Hepatocyte (in vitro differentiated cells): ENCODE measurements at regions not wholly inside any gene's neighbourhood (a gene's known extent, or its start where the extent isn't known, plus 50 kb on each side); places are given as distances from the start of the nearest gene placed in this dataset.

Experiments
- DNase-seq: peaks from one replicate; pipeline ENCODE4 v3.0.0-alpha.2; 2016; ENCODE audit warnings: low spot score
- H2AFZ ChIP-seq: fragments of 200-600 bp; sonication (generic); 2 replicates; pipeline ENCODE4 v1.6.0; 2016; ENCODE audit warnings: antibody characterized with exemption, mild to moderate bottlenecking
- H3K27ac ChIP-seq: fragments of 200-600 bp; sonication (generic); 2 replicates; pipeline ENCODE4 v1.5.1; 2016; ENCODE audit warnings: mild to moderate bottlenecking
- H3K27me3 ChIP-seq: fragments of 200-600 bp; sonication (generic); 2 replicates; pipeline ENCODE4 v1.6.1; 2016
- H3K36me3 ChIP-seq: fragments of 200-600 bp; sonication (generic); replicated peaks from 2 replicates; pipeline ENCODE4 v1.5.1; 2016; ENCODE audit warnings: low read depth; ENCODE audit not compliant: insufficient read depth
- H3K4me1 ChIP-seq: fragments of 200-600 bp; sonication (generic); 2 replicates; pipeline ENCODE4 v1.5.1; 2016; ENCODE audit warnings: mild to moderate bottlenecking, moderate library complexity; ENCODE audit not compliant: insufficient read depth
- H3K4me2 ChIP-seq: fragments of 200-600 bp; sonication (generic); 2 replicates; pipeline ENCODE4 v1.6.0; 2016
- H3K4me3 ChIP-seq: fragments of 200-600 bp; sonication (generic); 2 replicates; pipeline ENCODE4 v1.5.1; 2016; ENCODE audit warnings: mild to moderate bottlenecking
- H3K79me2 ChIP-seq: fragments of 200-600 bp; sonication (generic); 2 replicates; pipeline ENCODE4 v1.6.0; 2017; ENCODE audit warnings: mild to moderate bottlenecking
- H3K9me2 ChIP-seq: fragments of 200-600 bp; sonication (generic); replicated peaks from 2 replicates; pipeline ENCODE4 v1.6.0; 2017; ENCODE audit warnings: mild to moderate bottlenecking; ENCODE audit not compliant: insufficient read depth
- H3K9me3 ChIP-seq: fragments of 200-600 bp; sonication (generic); 2 replicates; pipeline ENCODE4 v1.5.1; 2016; ENCODE audit warnings: low read depth, mild to moderate bottlenecking
- H4K20me1 ChIP-seq: fragments of 200-600 bp; sonication (generic); 2 replicates; pipeline ENCODE4 v1.6.0; 2016; ENCODE audit warnings: mild to moderate bottlenecking; ENCODE audit not compliant: insufficient read depth, poor library complexity, severe bottlenecking
- EZH2 ChIP-seq: fragments of 200-600 bp; sonication (generic); IDR thresholded peaks from 2 replicates; pipeline ENCODE4 v1.6.1; 2016; ENCODE audit warnings: antibody characterized with exemption, mild to moderate bottlenecking, borderline replicate concordance
- EZH2phosphoT487 ChIP-seq: fragments of 200-600 bp; sonication (generic); IDR thresholded peaks from one replicate; pipeline ENCODE4 v1.6.1; 2018; ENCODE audit warnings: antibody characterized with exemption, mild to moderate bottlenecking, low read depth, moderate library complexity; ENCODE audit not compliant: unreplicated experiment, severe bottlenecking
- WGBS: methylation state at CpG from one replicate; pipeline ENCODE4 v1.1.6; 2016; ENCODE audit warnings: low lambda C conversion rate; ENCODE audit errors: missing lambda C conversion rate; 5-methylcytosine and 5-hydroxymethylcytosine counted together
- TF ChIP-seq, protein P1 (sequence below): fragments of 200-600 bp; sonication (generic); IDR thresholded peaks from 2 replicates; pipeline ENCODE4 v1.5.1; 2016; ENCODE audit warnings: antibody characterized with exemption, mild to moderate bottlenecking; ENCODE audit not compliant: poor library complexity

GRCh38 chr14:89684139-89684538 lies 267.1 kb upstream of the FOXN3 start:
- Histone ChIP-seq H3K36me3 (no peaks in the 10 kb centered on the region), H3K4me2 (no peak overlapping the region), H3K9me2 (no peaks in the 10 kb centered on the region), H4K20me1 (no peaks in the 10 kb centered on the region), H3K9me3 (no peaks in the 10 kb centered on the region), H3K27me3 (no peaks in the 10 kb centered on the region), H3K4me3 (no peak overlapping the region), H3K79me2 (no peaks in the 10 kb centered on the region), H2AFZ (no peak overlapping the region), H3K27ac (no peak overlapping the region), H3K4me1 (peaks cover 2% of the 10 kb centered on the region)
- 94% methylated on average over 4 of the region's 4 CpGs for WGBS
- no peak for DNase-seq
- TF ChIP-seq EZH2phosphoT487 (no peak), EZH2 (no peak)
- TF ChIP-seq, protein P1, sequence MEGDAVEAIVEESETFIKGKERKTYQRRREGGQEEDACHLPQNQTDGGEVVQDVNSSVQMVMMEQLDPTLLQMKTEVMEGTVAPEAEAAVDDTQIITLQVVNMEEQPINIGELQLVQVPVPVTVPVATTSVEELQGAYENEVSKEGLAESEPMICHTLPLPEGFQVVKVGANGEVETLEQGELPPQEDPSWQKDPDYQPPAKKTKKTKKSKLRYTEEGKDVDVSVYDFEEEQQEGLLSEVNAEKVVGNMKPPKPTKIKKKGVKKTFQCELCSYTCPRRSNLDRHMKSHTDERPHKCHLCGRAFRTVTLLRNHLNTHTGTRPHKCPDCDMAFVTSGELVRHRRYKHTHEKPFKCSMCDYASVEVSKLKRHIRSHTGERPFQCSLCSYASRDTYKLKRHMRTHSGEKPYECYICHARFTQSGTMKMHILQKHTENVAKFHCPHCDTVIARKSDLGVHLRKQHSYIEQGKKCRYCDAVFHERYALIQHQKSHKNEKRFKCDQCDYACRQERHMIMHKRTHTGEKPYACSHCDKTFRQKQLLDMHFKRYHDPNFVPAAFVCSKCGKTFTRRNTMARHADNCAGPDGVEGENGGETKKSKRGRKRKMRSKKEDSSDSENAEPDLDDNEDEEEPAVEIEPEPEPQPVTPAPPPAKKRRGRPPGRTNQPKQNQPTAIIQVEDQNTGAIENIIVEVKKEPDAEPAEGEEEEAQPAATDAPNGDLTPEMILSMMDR = no peak

- H3K36me3 ChIP-seq = no peaks in the 10 kb centered on the region
- TF ChIP-seq EZH2phosphoT487 (no peak), EZH2 (no peak)
- TF ChIP-seq, protein P1 = no peak
- no peak overlapping the region for H3K4me3 ChIP-seq
- H2AFZ ChIP-seq = no peak overlapping the region
- H3K4me1 ChIP-seq = peaks cover 7% of the 10 kb centered on the region
- WGBS = 84% methylated on average over 9 of the region's 9 CpGs
- no peak overlapping the region for H3K4me2 ChIP-seq
- H3K27ac ChIP-seq = no peak overlapping the region
- H3K9me3 ChIP-seq = no peaks in the 10 kb centered on the region
- no peak for DNase-seq
- H3K79me2 ChIP-seq = no peaks in the 10 kb centered on the region
- no peaks in the 10 kb centered on the region for H4K20me1 ChIP-seq
- H3K9me2 ChIP-seq = no peaks in the 10 kb centered on the region
- H3K27me3 ChIP-seq = no peaks in the 10 kb centered on the region
These were observed 264.3 kb upstream of the FOXN3 start for GRCh38 chr14:89681086-89682018.

GRCh38 chr14:89680156-89680555 lies 263.1 kb upstream of the FOXN3 start:
- Histone ChIP-seq H3K9me3 (no peaks in the 10 kb centered on the region), H3K36me3 (no peaks in the 10 kb centered on the region), H3K4me3 (no peak overlapping the region), H3K4me1 (peaks cover 7% of the 10 kb centered on the region), H3K27ac (no peak overlapping the region), H3K27me3 (no peaks in the 10 kb centered on the region), H3K79me2 (no peaks in the 10 kb centered on the region), H3K9me2 (no peaks in the 10 kb centered on the region), H2AFZ (no peak overlapping the region), H4K20me1 (no peaks in the 10 kb centered on the region), H3K4me2 (no peak overlapping the region)
- WGBS = 83% methylated on average over 4 of the region's 4 CpGs
- TF ChIP-seq EZH2 (no peak), EZH2phosphoT487 (no peak)
- TF ChIP-seq, protein P1 = no peak
- no peak for DNase-seq
